Immature natural killer cell (primary cell): ENCODE measurements at regions not wholly inside any gene's neighbourhood (a gene's known extent, or its start where the extent isn't known, plus 50 kb on each side); places are given as distances from the start of the nearest gene placed in this dataset.
"Not testable (repeated sequence)": the region's sequence is repeated elsewhere in the genome, so short reads cannot be mapped to it uniquely, and the experiment has no call there.

Source experiments
- DNase-seq, 3 donors: peaks; one replicate each; pipeline ENCODE4 v3.0.0; 2022; ENCODE audit warnings: mixed read lengths in 1 of 3
- H3K27ac Mint-ChIP-seq, 6 donors: one replicate each; pipeline ENCODE4 v1.8.0; 2020; ENCODE audit warnings: mixed read lengths in 6 of 6, mild to moderate bottlenecking in 5 of 6, inconsistent platforms in 4 of 6, moderate library complexity in 3 of 6
- H3K27me3 Mint-ChIP-seq, 3 donors: one replicate each; pipeline ENCODE4 v1.8.0; 2020 to 2021; ENCODE audit warnings: low read depth in 3 of 3, mild to moderate bottlenecking in 3 of 3, mixed read lengths in 3 of 3, moderate library complexity in 3 of 3, inconsistent platforms in 1 of 3
- H3K36me3 Mint-ChIP-seq, 3 donors: one replicate each; pipeline ENCODE4 v1.8.0; 2020; ENCODE audit warnings: mixed read lengths in 3 of 3, inconsistent platforms in 2 of 3, mild to moderate bottlenecking in 2 of 3
- H3K4me1 Mint-ChIP-seq, 2 donors: one replicate each; pipeline ENCODE4 v1.8.0; 2020; ENCODE audit warnings: inconsistent platforms in 2 of 2, mild to moderate bottlenecking in 2 of 2, mixed read lengths in 2 of 2, moderate library complexity in 1 of 2
- H3K4me3 Mint-ChIP-seq, 5 donors: one replicate each; pipeline ENCODE4 v1.8.0; 2020; ENCODE audit warnings: mild to moderate bottlenecking in 5 of 5, mixed read lengths in 5 of 5, inconsistent platforms in 3 of 5, moderate library complexity in 3 of 5
- H3K9me3 Mint-ChIP-seq, 6 donors: one replicate each; pipeline ENCODE4 v1.8.0; 2020; ENCODE audit warnings: mild to moderate bottlenecking in 6 of 6, mixed read lengths in 6 of 6, inconsistent platforms in 4 of 6, moderate library complexity in 3 of 6

GRCh38 chrY:10627116-10627515, 1099.4 kb downstream of the TSPY10 start:
- no peak for DNase-seq
- Mint-ChIP-seq H3K27ac (no peak overlapping the region), H3K4me3 (no peak overlapping the region), H3K9me3 (peaks cover 0 to 10% (median 6%) of the 10 kb centered on the region in 6 donors), H3K27me3 (no peaks in the 10 kb centered on the region), H3K4me1 (no peaks in the 10 kb centered on the region), H3K36me3 (peaks cover 0 to 13% (median 0%) of the 10 kb centered on the region in 3 donors)

- H3K4me3 Mint-ChIP-seq, H3K27me3 Mint-ChIP-seq, H3K4me1 Mint-ChIP-seq, H3K27ac Mint-ChIP-seq, DNase-seq: not testable (repeated sequence)
- peaks cover 3 to 35% (median 16%) of the 10 kb centered on the region in 6 donors for H3K9me3 Mint-ChIP-seq
- peaks cover 0 to 18% (median 0%) of the 10 kb centered on the region in 3 donors for H3K36me3 Mint-ChIP-seq
Measured at GRCh38 chrY:10648813-10649212, 1121.1 kb downstream of the TSPY10 start.

GRCh38 chrY:10657120-10657519, 1129.4 kb downstream of the TSPY10 start:
- H3K9me3 Mint-ChIP-seq: peaks cover 8 to 64% (median 51%) of the 10 kb centered on the region in 6 donors
- H3K4me3 Mint-ChIP-seq, H3K4me1 Mint-ChIP-seq, H3K27ac Mint-ChIP-seq, DNase-seq, H3K27me3 Mint-ChIP-seq: not testable (repeated sequence)
- peaks cover 5 to 47% (median 9%) of the 10 kb centered on the region in 3 donors for H3K36me3 Mint-ChIP-seq

- no peak overlapping the region for H3K27ac Mint-ChIP-seq
- no peak for DNase-seq
- H3K4me1 Mint-ChIP-seq: no peaks in the 10 kb centered on the region
- H3K4me3 Mint-ChIP-seq: no peak overlapping the region
- peaks cover 4 to 46% (median 8%) of the 10 kb centered on the region in 3 donors for H3K36me3 Mint-ChIP-seq
- H3K9me3 Mint-ChIP-seq: peaks cover 6 to 44% (median 27%) of the 10 kb centered on the region in 6 donors
- H3K27me3 Mint-ChIP-seq: peaks cover 0 to 11% (median 0%) of the 10 kb centered on the region in 3 donors
Measured at GRCh38 chrY:10666785-10667184, 1139.1 kb downstream of the TSPY10 start.

GRCh38 chrY:10686414-10686813, 1158.7 kb downstream of the TSPY10 start:
- peaks cover 0 to 9% (median 0%) of the 10 kb centered on the region in 3 donors for H3K27me3 Mint-ChIP-seq
- DNase-seq: no peak
- H3K27ac Mint-ChIP-seq: no peak overlapping the region
- peaks cover 13 to 83% (median 41%) of the 10 kb centered on the region in 6 donors for H3K9me3 Mint-ChIP-seq
- H3K36me3 Mint-ChIP-seq: peaks cover 11 to 63% (median 19%) of the 10 kb centered on the region in 3 donors
- no peak overlapping the region for H3K4me3 Mint-ChIP-seq
- H3K4me1 Mint-ChIP-seq: no peaks in the 10 kb centered on the region
